ENCODE measurements at regions not wholly inside any gene's neighbourhood (a gene's known extent, or its start where the extent isn't known, plus 50 kb on each side); places are given as distances from the start of the nearest gene placed in this dataset.

- no peaks in the 10 kb centered on the region for H3K36me3 ChIP-seq (ENCODE audit: control insufficient read depth, insufficient read depth, low read length)
- no peak for TF ChIP-seq CTCF (IDR thresholded peaks at IDR 0.05; ENCODE audit: insufficient read depth, low read length, poor library complexity, severe bottlenecking)
- H3K4me3 ChIP-seq (replicated peaks; ENCODE audit: low read depth, low read length), result no peak overlapping the region
- DNase-seq (ENCODE audit: extremely low read depth, insufficient read length), result no peak
- no peaks in the 10 kb centered on the region; the same call in 1 of the 2 replicates for H3K27me3 ChIP-seq (replicated peaks; ENCODE audit: control insufficient read depth, insufficient read depth, low read length)
These were observed 50.7 kb upstream of the ACSF3 start for GRCh38 chr16:89042711-89043551.

GRCh38 chr16:89043636-89044417 lies 49.8 kb upstream of the ACSF3 start:
- no peaks in the 10 kb centered on the region for H3K27me3 ChIP-seq (replicated peaks; ENCODE audit: control insufficient read depth, insufficient read depth, low read length)
- no peak for TF ChIP-seq CTCF (IDR thresholded peaks at IDR 0.05; ENCODE audit: insufficient read depth, low read length, poor library complexity, severe bottlenecking)
- H3K4me3 ChIP-seq (replicated peaks; ENCODE audit: low read depth, low read length), result no peak overlapping the region
- no peak for DNase-seq (ENCODE audit: extremely low read depth, insufficient read length)
- H3K36me3 ChIP-seq (ENCODE audit: control insufficient read depth, insufficient read depth, low read length), result no peaks in the 10 kb centered on the region

Data from GM06990 (cell line).